Upper lobe of left lung (tissue), 6 donors: ENCODE measurements at regions not wholly inside any gene's neighbourhood (a gene's known extent, or its start where the extent isn't known, plus 50 kb on each side); places are given as distances from the start of the nearest gene placed in this dataset.

Experiments used
- ATAC-seq, 2 donors: fragments of 200-7000 bp; cut with Tn5 transposase; one replicate each; pipeline ENCODE4 v1.9.1; 2022; ENCODE audit warnings: mild to moderate bottlenecking in 2 of 2, moderate library complexity in 2 of 2; ENCODE audit not compliant: low FRiP score in 2 of 2
- DNase-seq, 2 donors: peaks; one replicate each; pipeline ENCODE4 v3.0.0-alpha.2; 2019 to 2020
- H3K27ac ChIP-seq, 4 donors: fragments of 200-600 bp; sonication (generic); one replicate each; pipeline ENCODE4 v1.5.1; 2016 to 2019
- H3K27me3 ChIP-seq, 4 donors: fragments of 200-600 bp; sonication (generic); one replicate each; pipeline ENCODE4 v1.5.1; 2017 to 2019
- H3K36me3 ChIP-seq, 4 donors: fragments of 200-600 bp; sonication (generic); one replicate each; pipeline ENCODE4 v1.5.1; 2016 to 2019
- H3K4me1 ChIP-seq, 4 donors: fragments of 200-600 bp; sonication (generic); one replicate each; pipeline ENCODE4 v1.5.1; 2018 to 2019
- H3K4me3 ChIP-seq, 4 donors: fragments of 200-600 bp; sonication (generic); one replicate each; pipeline ENCODE4 v1.5.1; 2017 to 2019; ENCODE audit warnings: mild to moderate bottlenecking in 2 of 4, moderate library complexity in 1 of 4
- H3K9me3 ChIP-seq, 4 donors: fragments of 200-600 bp; sonication (generic); one replicate each; pipeline ENCODE4 v1.5.1; 2018 to 2019
- CTCF ChIP-seq, 6 experiments: fragments of 450-650 bp in 4 of 6; fragments of 200-600 bp in 2 of 6; sonication (generic) in 2 of 6; IDR thresholded peaks; one replicate each; pipeline ENCODE4 v1.5.1; 2016 to 2019; ENCODE audit warnings: antibody characterized with exemption in 6 of 6
- EP300 ChIP-seq, 4 donors: sonication (generic); formaldehyde crosslinking; IDR thresholded peaks; one replicate each; pipeline ENCODE4 v1.5.1; 2017; ENCODE audit warnings: antibody characterized with exemption in 4 of 4, control low read depth in 2 of 4
- POLR2A ChIP-seq, 4 donors: fragments of 450-650 bp; IDR thresholded peaks; one replicate each; pipeline ENCODE4 v1.5.1; 2016 to 2017; ENCODE audit warnings: antibody characterized with exemption in 4 of 4, mild to moderate bottlenecking in 2 of 4
- POLR2AphosphoS5 ChIP-seq, 2 donors: sonication (generic); formaldehyde crosslinking; IDR thresholded peaks; one replicate each; pipeline ENCODE4 v1.5.1; 2017; ENCODE audit warnings: antibody characterized with exemption in 2 of 2
- WGBS, 2 donors: methylation state at CpG; one replicate each; pipeline ENCODE4 v1.1.5; 2017 to 2018; 5-methylcytosine and 5-hydroxymethylcytosine counted together
- donor health status: DM: no; HTN: no; CAD: no; lungs with moderate emphysema.
- donor health status: DM: no; HTN: yes; CAD: no; lungs with severe emphysema.

- 44 to 50% methylated on average over 10 of the region's 10 CpGs for WGBS, 2 donors
- Histone ChIP-seq H3K4me1 (no peaks in the 10 kb centered on the region), H3K4me3 (no peak overlapping the region), H3K27me3 (no peaks in the 10 kb centered on the region), H3K36me3 (no peaks in the 10 kb centered on the region), H3K9me3 (no peaks in the 10 kb centered on the region), H3K27ac (no peak overlapping the region)
- TF ChIP-seq CTCF (IDR thresholded peaks at IDR 0.05) (no peak), POLR2A (IDR thresholded peaks at IDR 0.05) (no peak), EP300 (IDR thresholded peaks at IDR 0.05) (no peak), POLR2AphosphoS5 (IDR thresholded peaks at IDR 0.05) (no peak)
- DNase-seq, result no peak
- peak in 1 of 2 donors; percentile 70 for ATAC-seq
Observed at GRCh38 chr12:129966146-129966995, 62.5 kb upstream of the TMEM132D start.

DNA sequence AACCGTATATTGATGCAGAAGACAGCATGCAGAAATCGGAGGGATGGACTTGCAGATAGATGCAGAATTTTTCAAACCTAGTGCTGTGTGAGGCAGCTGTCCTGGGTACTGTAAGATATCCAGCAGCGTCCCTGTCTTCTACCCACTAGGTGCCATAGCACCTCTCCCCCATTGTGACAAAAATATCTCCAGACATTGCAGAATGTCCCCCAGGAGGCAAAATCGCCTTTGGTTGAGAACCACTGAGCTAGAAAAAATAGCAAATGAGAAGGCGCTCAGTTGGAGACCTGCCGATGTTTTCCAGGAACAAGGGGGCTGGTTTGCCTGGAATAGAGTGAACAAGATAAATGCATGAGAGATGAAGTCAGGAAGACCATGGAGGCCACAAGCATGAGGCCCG is 67.9 kb upstream of the TMEM132D start:
- H3K9me3 ChIP-seq, result no peaks in the 10 kb centered on the region
- no peaks in the 10 kb centered on the region for H3K4me1 ChIP-seq
- no peak overlapping the region for H3K27ac ChIP-seq
- no peaks in the 10 kb centered on the region for H3K36me3 ChIP-seq
- WGBS, 2 donors, result 78 to 87% methylated on average over 7 of the region's 7 CpGs
- no peak for TF ChIP-seq POLR2A (IDR thresholded peaks at IDR 0.05)
- H3K4me3 ChIP-seq, result no peak overlapping the region
- DNase-seq (no peak), ATAC-seq (no peak)
- no peaks in the 10 kb centered on the region for H3K27me3 ChIP-seq

DNA sequence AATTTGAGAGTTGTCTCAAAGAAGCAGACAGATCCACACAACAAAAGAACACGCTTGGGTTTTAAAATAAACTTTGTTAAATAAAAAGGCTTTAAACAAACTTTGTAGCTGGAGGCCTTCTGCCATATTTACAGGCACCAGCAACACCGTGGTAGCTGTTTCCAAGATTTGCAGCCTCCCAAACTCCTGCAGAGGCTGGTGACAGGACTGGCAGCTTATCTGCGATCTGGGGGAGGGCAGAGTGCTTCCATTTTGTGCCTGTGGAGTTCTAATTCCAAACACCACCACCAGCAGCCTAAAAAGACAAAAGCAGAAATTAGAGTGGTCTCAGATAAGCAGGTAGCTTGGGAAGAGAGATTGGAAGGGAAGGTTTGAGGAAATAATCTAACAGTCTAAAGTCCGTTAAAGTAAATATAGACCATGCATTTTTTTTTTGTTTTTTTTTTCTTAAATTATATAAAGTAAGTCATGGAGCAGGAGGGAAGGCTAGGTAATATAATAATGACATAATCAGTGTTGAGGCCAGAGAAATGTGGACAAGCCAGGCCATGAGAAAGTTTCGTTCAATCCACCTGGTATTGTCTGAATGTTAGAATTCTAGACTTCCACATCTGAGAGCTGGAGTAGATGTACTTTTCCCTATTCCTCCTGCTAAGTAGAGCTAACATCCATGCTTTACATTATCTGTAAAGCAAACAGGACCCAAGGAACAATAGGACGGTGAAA is 69.6 kb upstream of the TMEM132D start:
- H3K27ac ChIP-seq, result no peak overlapping the region
- ATAC-seq (no peak), DNase-seq (no peak)
- no peaks in the 10 kb centered on the region for H3K9me3 ChIP-seq
- H3K36me3 ChIP-seq, result no peaks in the 10 kb centered on the region
- 64 to 66% methylated on average over 6 of the region's 6 CpGs for WGBS, 2 donors
- H3K4me1 ChIP-seq, result no peaks in the 10 kb centered on the region
- TF ChIP-seq CTCF (IDR thresholded peaks at IDR 0.05), result no peak
- no peak for TF ChIP-seq POLR2AphosphoS5 (IDR thresholded peaks at IDR 0.05)
- TF ChIP-seq POLR2A (IDR thresholded peaks at IDR 0.05), result no peak
- no peak for TF ChIP-seq EP300 (IDR thresholded peaks at IDR 0.05)
- no peak overlapping the region for H3K4me3 ChIP-seq
- no peaks in the 10 kb centered on the region for H3K27me3 ChIP-seq

GRCh38 chr12:129984106-129984505 is 80.3 kb upstream of the TMEM132D start:
- Histone ChIP-seq H3K27ac (no peak overlapping the region), H3K36me3 (no peaks in the 10 kb centered on the region), H3K4me3 (no peak overlapping the region), H3K4me1 (no peaks in the 10 kb centered on the region), H3K27me3 (no peaks in the 10 kb centered on the region), H3K9me3 (peaks cover 0 to under 1% (median 0%) of the 10 kb centered on the region in 4 donors)
- 25 to 30% methylated on average over 4 of the region's 4 CpGs for WGBS, 2 donors
- ATAC-seq, result no peak
- TF ChIP-seq POLR2AphosphoS5 (IDR thresholded peaks at IDR 0.05) (no peak), EP300 (IDR thresholded peaks at IDR 0.05) (no peak), CTCF (IDR thresholded peaks at IDR 0.05) (no peak)
- DNase-seq, result no peak

GRCh38 chr12:129987841-129988240 is 84.0 kb upstream of the TMEM132D start:
- H3K9me3 ChIP-seq, result peaks cover 0 to 6% (median 1%) of the 10 kb centered on the region in 4 donors
- no peaks in the 10 kb centered on the region for H3K4me1 ChIP-seq
- WGBS, 2 donors, result 22 to 28% methylated on average over 5 of the region's 5 CpGs
- no peak for DNase-seq
- H3K4me3 ChIP-seq, result no peak overlapping the region
- no peaks in the 10 kb centered on the region for H3K27me3 ChIP-seq
- no peak for ATAC-seq
- no peaks in the 10 kb centered on the region for H3K36me3 ChIP-seq
- no peak for TF ChIP-seq CTCF (IDR thresholded peaks at IDR 0.05)
- no peak for TF ChIP-seq POLR2AphosphoS5 (IDR thresholded peaks at IDR 0.05)
- no peak for TF ChIP-seq POLR2A (IDR thresholded peaks at IDR 0.05)
- TF ChIP-seq EP300 (IDR thresholded peaks at IDR 0.05), result no peak
- H3K27ac ChIP-seq, result no peak overlapping the region
